ENCODE measurements at regions not wholly inside any gene's neighbourhood (a gene's known extent, or its start where the extent isn't known, plus 50 kb on each side); places are given as distances from the start of the nearest gene placed in this dataset.

DNA sequence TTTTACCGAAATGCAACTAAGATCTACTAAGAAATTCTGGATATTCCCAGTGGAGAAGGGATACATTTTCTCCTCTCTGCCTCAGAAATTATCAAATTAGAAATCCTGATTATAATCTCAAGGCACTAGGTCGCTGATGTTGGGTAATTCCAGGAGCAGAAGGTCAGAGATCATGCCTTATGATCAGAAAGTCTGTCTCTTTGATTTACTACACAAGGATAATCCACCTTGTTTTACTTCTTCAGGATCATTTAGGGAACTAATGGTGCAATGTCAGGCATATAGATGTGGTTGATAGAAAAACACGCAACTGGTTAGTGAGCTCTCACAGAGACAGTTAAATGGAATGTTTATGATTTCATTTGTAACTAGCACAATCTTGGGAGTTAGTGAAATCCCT, 1069.7 kb downstream of the STIM2 start:
- no peak for FAIRE-seq
- Histone ChIP-seq H3K4me1 (ENCODE audit: control insufficient read depth, insufficient read depth, low read length) (no peaks in the 10 kb centered on the region), H2AFZ (ENCODE audit: control insufficient read depth, low read depth, low read length) (no peak overlapping the region), H3K4me3 (no peak overlapping the region), H3K27me3 (replicated peaks in 1 of 2; ENCODE audit: control insufficient read depth in 2 of 2, insufficient read depth in 2 of 2, low read length in 1 of 2) (no peaks in the 10 kb centered on the region), H3K27ac (ENCODE audit: control insufficient read depth, insufficient read depth) (no peak overlapping the region), H3K9ac (ENCODE audit: control insufficient read depth, insufficient read depth, low read length) (no peak overlapping the region), H3K79me2 (ENCODE audit: control insufficient read depth, insufficient read depth, low read length) (no peaks in the 10 kb centered on the region), H3K4me2 (ENCODE audit: control insufficient read depth, insufficient read depth) (no peak overlapping the region), H3K9me3 (replicated peaks; ENCODE audit: control insufficient read depth, insufficient read depth, low read length) (no peaks in the 10 kb centered on the region), H4K20me1 (ENCODE audit: control insufficient read depth, insufficient read depth) (no peaks in the 10 kb centered on the region), H3K36me3 (ENCODE audit: control insufficient read depth in 2 of 2, insufficient read depth in 2 of 2, low read length in 1 of 2) (no peaks in the 10 kb centered on the region)
- ChIA-PET RAD21 (ENCODE audit: unreplicated experiment) (no interaction called here), CTCF (no interaction called here), SMC1A (ENCODE audit: uncharacterized antibody, unreplicated experiment) (no interaction called here), POLR2A (no interaction called here)
- ATAC-seq, result no peak
- in situ Hi-C loops (cut with MboI), result no loop called here
- 2% methylated on average over 3 of the region's 3 CpGs for WGBS (ENCODE audit: insufficient coverage, insufficient replicate concordance, low lambda C conversion rate, missing lambda C conversion rate)
- DNase-seq (ENCODE audit: low read depth, low spot score), result no peak
- intact Hi-C loops (cut with micrococcal nuclease; ENCODE audit: unreplicated experiment), result no loop called here
- no TSS peak for BruUV-seq (replicated peaks)
- no peak for TF ChIP-seq FOXM1 (IDR thresholded peaks at IDR 0.05; ENCODE audit: low read depth, low read length)
- TF ChIP-seq, protein P1, sequence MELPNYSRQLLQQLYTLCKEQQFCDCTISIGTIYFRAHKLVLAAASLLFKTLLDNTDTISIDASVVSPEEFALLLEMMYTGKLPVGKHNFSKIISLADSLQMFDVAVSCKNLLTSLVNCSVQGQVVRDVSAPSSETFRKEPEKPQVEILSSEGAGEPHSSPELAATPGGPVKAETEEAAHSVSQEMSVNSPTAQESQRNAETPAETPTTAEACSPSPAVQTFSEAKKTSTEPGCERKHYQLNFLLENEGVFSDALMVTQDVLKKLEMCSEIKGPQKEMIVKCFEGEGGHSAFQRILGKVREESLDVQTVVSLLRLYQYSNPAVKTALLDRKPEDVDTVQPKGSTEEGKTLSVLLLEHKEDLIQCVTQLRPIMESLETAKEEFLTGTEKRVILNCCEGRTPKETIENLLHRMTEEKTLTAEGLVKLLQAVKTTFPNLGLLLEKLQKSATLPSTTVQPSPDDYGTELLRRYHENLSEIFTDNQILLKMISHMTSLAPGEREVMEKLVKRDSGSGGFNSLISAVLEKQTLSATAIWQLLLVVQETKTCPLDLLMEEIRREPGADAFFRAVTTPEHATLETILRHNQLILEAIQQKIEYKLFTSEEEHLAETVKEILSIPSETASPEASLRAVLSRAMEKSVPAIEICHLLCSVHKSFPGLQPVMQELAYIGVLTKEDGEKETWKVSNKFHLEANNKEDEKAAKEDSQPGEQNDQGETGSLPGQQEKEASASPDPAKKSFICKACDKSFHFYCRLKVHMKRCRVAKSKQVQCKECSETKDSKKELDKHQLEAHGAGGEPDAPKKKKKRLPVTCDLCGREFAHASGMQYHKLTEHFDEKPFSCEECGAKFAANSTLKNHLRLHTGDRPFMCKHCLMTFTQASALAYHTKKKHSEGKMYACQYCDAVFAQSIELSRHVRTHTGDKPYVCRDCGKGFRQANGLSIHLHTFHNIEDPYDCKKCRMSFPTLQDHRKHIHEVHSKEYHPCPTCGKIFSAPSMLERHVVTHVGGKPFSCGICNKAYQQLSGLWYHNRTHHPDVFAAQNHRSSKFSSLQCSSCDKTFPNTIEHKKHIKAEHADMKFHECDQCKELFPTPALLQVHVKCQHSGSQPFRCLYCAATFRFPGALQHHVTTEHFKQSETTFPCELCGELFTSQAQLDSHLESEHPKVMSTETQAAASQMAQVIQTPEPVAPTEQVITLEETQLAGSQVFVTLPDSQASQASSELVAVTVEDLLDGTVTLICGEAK (IDR thresholded peaks at IDR 0.05; ENCODE audit: borderline replicate concordance), result no peak
- TF ChIP-seq CBX3 (IDR thresholded peaks at IDR 0.05; ENCODE audit: borderline replicate concordance, low read depth), result no peak
- TF ChIP-seq NRF1 (conservative IDR thresholded peaks at IDR 0.05; ENCODE audit: low read depth, low read length), result no peak
- TF ChIP-seq HDGF (IDR thresholded peaks at IDR 0.05), result no peak
- TF ChIP-seq, protein P2, sequence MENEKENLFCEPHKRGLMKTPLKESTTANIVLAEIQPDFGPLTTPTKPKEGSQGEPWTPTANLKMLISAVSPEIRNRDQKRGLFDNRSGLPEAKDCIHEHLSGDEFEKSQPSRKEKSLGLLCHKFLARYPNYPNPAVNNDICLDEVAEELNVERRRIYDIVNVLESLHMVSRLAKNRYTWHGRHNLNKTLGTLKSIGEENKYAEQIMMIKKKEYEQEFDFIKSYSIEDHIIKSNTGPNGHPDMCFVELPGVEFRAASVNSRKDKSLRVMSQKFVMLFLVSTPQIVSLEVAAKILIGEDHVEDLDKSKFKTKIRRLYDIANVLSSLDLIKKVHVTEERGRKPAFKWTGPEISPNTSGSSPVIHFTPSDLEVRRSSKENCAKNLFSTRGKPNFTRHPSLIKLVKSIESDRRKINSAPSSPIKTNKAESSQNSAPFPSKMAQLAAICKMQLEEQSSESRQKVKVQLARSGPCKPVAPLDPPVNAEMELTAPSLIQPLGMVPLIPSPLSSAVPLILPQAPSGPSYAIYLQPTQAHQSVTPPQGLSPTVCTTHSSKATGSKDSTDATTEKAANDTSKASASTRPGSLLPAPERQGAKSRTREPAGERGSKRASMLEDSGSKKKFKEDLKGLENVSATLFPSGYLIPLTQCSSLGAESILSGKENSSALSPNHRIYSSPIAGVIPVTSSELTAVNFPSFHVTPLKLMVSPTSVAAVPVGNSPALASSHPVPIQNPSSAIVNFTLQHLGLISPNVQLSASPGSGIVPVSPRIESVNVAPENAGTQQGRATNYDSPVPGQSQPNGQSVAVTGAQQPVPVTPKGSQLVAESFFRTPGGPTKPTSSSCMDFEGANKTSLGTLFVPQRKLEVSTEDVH (IDR thresholded peaks at IDR 0.05; ENCODE audit: low read depth, partially characterized antibody), result no peak
- TF ChIP-seq, protein P3, sequence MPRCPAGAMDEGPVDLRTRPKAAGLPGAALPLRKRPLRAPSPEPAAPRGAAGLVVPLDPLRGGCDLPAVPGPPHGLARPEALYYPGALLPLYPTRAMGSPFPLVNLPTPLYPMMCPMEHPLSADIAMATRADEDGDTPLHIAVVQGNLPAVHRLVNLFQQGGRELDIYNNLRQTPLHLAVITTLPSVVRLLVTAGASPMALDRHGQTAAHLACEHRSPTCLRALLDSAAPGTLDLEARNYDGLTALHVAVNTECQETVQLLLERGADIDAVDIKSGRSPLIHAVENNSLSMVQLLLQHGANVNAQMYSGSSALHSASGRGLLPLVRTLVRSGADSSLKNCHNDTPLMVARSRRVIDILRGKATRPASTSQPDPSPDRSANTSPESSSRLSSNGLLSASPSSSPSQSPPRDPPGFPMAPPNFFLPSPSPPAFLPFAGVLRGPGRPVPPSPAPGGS (IDR thresholded peaks at IDR 0.05; ENCODE audit: borderline replicate concordance, insufficient read depth, low read depth, low read length, poor library complexity, severe bottlenecking), result no peak
- no peak for TF ChIP-seq FOS (IDR thresholded peaks at IDR 0.05; ENCODE audit: borderline replicate concordance, extremely low read depth, insufficient read length)
- no peak for TF ChIP-seq CHD4 (IDR thresholded peaks at IDR 0.05)
- TF ChIP-seq, protein P4, sequence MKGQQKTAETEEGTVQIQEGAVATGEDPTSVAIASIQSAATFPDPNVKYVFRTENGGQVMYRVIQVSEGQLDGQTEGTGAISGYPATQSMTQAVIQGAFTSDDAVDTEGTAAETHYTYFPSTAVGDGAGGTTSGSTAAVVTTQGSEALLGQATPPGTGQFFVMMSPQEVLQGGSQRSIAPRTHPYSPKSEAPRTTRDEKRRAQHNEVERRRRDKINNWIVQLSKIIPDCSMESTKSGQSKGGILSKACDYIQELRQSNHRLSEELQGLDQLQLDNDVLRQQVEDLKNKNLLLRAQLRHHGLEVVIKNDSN (IDR thresholded peaks at IDR 0.05; ENCODE audit: borderline replicate concordance, extremely low read length, insufficient read depth, low read depth, low read length), result no peak
- TF ChIP-seq, protein P5, sequence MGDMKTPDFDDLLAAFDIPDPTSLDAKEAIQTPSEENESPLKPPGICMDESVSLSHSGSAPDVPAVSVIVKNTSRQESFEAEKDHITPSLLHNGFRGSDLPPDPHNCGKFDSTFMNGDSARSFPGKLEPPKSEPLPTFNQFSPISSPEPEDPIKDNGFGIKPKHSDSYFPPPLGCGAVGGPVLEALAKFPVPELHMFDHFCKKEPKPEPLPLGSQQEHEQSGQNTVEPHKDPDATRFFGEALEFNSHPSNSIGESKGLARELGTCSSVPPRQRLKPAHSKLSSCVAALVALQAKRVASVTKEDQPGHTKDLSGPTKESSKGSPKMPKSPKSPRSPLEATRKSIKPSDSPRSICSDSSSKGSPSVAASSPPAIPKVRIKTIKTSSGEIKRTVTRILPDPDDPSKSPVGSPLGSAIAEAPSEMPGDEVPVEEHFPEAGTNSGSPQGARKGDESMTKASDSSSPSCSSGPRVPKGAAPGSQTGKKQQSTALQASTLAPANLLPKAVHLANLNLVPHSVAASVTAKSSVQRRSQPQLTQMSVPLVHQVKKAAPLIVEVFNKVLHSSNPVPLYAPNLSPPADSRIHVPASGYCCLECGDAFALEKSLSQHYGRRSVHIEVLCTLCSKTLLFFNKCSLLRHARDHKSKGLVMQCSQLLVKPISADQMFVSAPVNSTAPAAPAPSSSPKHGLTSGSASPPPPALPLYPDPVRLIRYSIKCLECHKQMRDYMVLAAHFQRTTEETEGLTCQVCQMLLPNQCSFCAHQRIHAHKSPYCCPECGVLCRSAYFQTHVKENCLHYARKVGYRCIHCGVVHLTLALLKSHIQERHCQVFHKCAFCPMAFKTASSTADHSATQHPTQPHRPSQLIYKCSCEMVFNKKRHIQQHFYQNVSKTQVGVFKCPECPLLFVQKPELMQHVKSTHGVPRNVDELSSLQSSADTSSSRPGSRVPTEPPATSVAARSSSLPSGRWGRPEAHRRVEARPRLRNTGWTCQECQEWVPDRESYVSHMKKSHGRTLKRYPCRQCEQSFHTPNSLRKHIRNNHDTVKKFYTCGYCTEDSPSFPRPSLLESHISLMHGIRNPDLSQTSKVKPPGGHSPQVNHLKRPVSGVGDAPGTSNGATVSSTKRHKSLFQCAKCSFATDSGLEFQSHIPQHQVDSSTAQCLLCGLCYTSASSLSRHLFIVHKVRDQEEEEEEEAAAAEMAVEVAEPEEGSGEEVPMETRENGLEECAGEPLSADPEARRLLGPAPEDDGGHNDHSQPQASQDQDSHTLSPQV (IDR thresholded peaks at IDR 0.05), result no peak

All from GM12878 (cell line).